Activated naive CD8-positive, alpha-beta T cell treated with anti-CD3 and anti-CD28 coated beads, Interleukin-2, amount 50 U/mL, for 24 hours (primary cell): ENCODE measurements at regions not wholly inside any gene's neighbourhood (a gene's known extent, or its start where the extent isn't known, plus 50 kb on each side); places are given as distances from the start of the nearest gene placed in this dataset.
"Not testable (repeated sequence)": the region's sequence is repeated elsewhere in the genome, so short reads cannot be mapped to it uniquely, and the experiment has no call there.

Experiments used
- ATAC-seq: fragments of 150-1000 bp; cut with Tn5 transposase; one replicate; pipeline ENCODE4 v1.10.0; 2021
- DNase-seq: peaks from one replicate; pipeline ENCODE4 v3.0.0; 2021
- H3K27ac Mint-ChIP-seq: one replicate; pipeline ENCODE4 v1.8.0; 2021; ENCODE audit warnings: mild to moderate bottlenecking, mixed read lengths
- H3K27me3 Mint-ChIP-seq: one replicate; pipeline ENCODE4 v1.8.0; 2021; ENCODE audit warnings: mixed read lengths
- H3K36me3 Mint-ChIP-seq: one replicate; pipeline ENCODE4 v1.8.0; 2021; ENCODE audit warnings: low read depth, mixed read lengths
- H3K4me1 Mint-ChIP-seq: one replicate; pipeline ENCODE4 v1.8.0; 2021; ENCODE audit warnings: mixed read lengths
- H3K4me3 Mint-ChIP-seq: one replicate; pipeline ENCODE4 v1.8.0; 2021; ENCODE audit warnings: mild to moderate bottlenecking, moderate library complexity, mixed read lengths
- H3K9me3 Mint-ChIP-seq: one replicate; pipeline ENCODE4 v1.8.0; 2021; ENCODE audit warnings: mixed read lengths

- H3K4me3 Mint-ChIP-seq: no peak overlapping the region
- H3K36me3 Mint-ChIP-seq: no peaks in the 10 kb centered on the region
- peaks cover 43% of the 10 kb centered on the region for H3K27me3 Mint-ChIP-seq
- no peak for DNase-seq
- H3K9me3 Mint-ChIP-seq: peaks cover 13% of the 10 kb centered on the region
- ATAC-seq: no peak
- no peaks in the 10 kb centered on the region for H3K4me1 Mint-ChIP-seq
- no peak overlapping the region for H3K27ac Mint-ChIP-seq
Observed at GRCh38 chr1:30589083-30589482, 134.3 kb downstream of the MATN1 start.

GRCh38 chr1:30588311-30589073 lies 134.9 kb downstream of the MATN1 start:
- peaks cover 17% of the 10 kb centered on the region for H3K9me3 Mint-ChIP-seq
- DNase-seq: no peak
- H3K4me3 Mint-ChIP-seq: no peak overlapping the region
- H3K27ac Mint-ChIP-seq: no peak overlapping the region
- peaks cover 39% of the 10 kb centered on the region for H3K27me3 Mint-ChIP-seq
- H3K36me3 Mint-ChIP-seq: no peaks in the 10 kb centered on the region
- ATAC-seq: no peak
- no peaks in the 10 kb centered on the region for H3K4me1 Mint-ChIP-seq

GRCh38 chr1:30586671-30587070 lies 136.7 kb downstream of the MATN1 start:
- no peaks in the 10 kb centered on the region for H3K4me1 Mint-ChIP-seq
- no peaks in the 10 kb centered on the region for H3K36me3 Mint-ChIP-seq
- H3K4me3 Mint-ChIP-seq: no peak overlapping the region
- H3K9me3 Mint-ChIP-seq: peaks cover 14% of the 10 kb centered on the region
- peaks cover 29% of the 10 kb centered on the region for H3K27me3 Mint-ChIP-seq
- no peak for DNase-seq
- no peak for ATAC-seq
- no peak overlapping the region for H3K27ac Mint-ChIP-seq

GRCh38 chr1:30579580-30579979 lies 143.8 kb downstream of the MATN1 start:
- Mint-ChIP-seq H3K36me3 (no peaks in the 10 kb centered on the region), H3K27me3 (peaks cover 13% of the 10 kb centered on the region)
- ATAC-seq: no peak

DNA sequence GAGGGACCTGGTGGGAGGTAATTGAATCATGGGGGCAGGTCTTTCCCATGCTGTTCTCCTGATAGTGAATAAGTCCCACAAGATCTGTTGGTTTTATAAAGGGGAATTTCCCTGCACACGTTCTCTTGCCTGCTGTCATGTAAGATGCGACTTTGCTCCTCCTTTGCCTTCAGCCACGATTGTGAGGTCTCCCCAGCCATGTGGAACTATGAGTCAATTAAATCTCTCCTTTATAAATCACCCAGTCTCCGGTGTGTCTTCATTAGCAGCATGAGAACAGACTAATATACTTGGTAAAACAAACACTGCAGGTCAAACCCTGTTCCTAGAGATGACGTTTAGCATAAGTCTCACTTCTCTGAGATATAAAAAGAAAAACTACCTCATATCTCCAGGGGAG lies 148.3 kb downstream of the MATN1 start:
- Mint-ChIP-seq H3K4me1 (no peaks in the 10 kb centered on the region), H3K9me3 (no peaks in the 10 kb centered on the region), H3K27ac (no peak overlapping the region), H3K27me3 (peaks cover 11% of the 10 kb centered on the region), H3K36me3 (no peaks in the 10 kb centered on the region), H3K4me3 (no peak overlapping the region)
- DNase-seq (no peak), ATAC-seq (no peak)

More at GRCh38 chr1:30579580-30579979, 143.8 kb downstream of the MATN1 start:
- no peak for DNase-seq
- Mint-ChIP-seq H3K9me3 (peaks cover 14% of the 10 kb centered on the region), H3K4me1 (no peaks in the 10 kb centered on the region), H3K27ac (no peak overlapping the region), H3K4me3 (no peak overlapping the region)

- ATAC-seq (no peak), DNase-seq (no peak)
- H3K27me3 Mint-ChIP-seq: peaks cover 11% of the 10 kb centered on the region
- H3K4me3 Mint-ChIP-seq: no peak overlapping the region
- no peaks in the 10 kb centered on the region for H3K4me1 Mint-ChIP-seq
- H3K36me3 Mint-ChIP-seq: no peaks in the 10 kb centered on the region
- no peaks in the 10 kb centered on the region for H3K9me3 Mint-ChIP-seq
- no peak overlapping the region for H3K27ac Mint-ChIP-seq
Observed at GRCh38 chr1:30572192-30572591, 151.2 kb downstream of the MATN1 start.

- DNase-seq (no peak), ATAC-seq (no peak)
- H3K27ac Mint-ChIP-seq: no peak overlapping the region
- H3K4me1 Mint-ChIP-seq: no peaks in the 10 kb centered on the region
- H3K36me3 Mint-ChIP-seq: no peaks in the 10 kb centered on the region
- no peak overlapping the region for H3K4me3 Mint-ChIP-seq
- no peaks in the 10 kb centered on the region for H3K9me3 Mint-ChIP-seq
- peaks cover 11% of the 10 kb centered on the region for H3K27me3 Mint-ChIP-seq
Observed at GRCh38 chr1:30571380-30571779, 152.0 kb downstream of the MATN1 start.

GRCh38 chr1:30569384-30569783 lies 154.0 kb downstream of the MATN1 start:
- Mint-ChIP-seq H3K36me3 (no peaks in the 10 kb centered on the region), H3K4me1 (no peaks in the 10 kb centered on the region), H3K27me3 (peaks cover 3% of the 10 kb centered on the region), H3K4me3 (no peak overlapping the region), H3K9me3 (peaks cover 4% of the 10 kb centered on the region), H3K27ac (no peak overlapping the region)
- ATAC-seq (no peak), DNase-seq (no peak)

- H3K4me3 Mint-ChIP-seq: no peak overlapping the region
Observed at GRCh38 chr1:30562559-30562958, 160.8 kb downstream of the MATN1 start.

GRCh38 chr1:30551603-30552002 lies 171.8 kb downstream of the MATN1 start:
- H3K4me1 Mint-ChIP-seq: no peaks in the 10 kb centered on the region
- H3K9me3 Mint-ChIP-seq: no peaks in the 10 kb centered on the region
- DNase-seq (no peak), ATAC-seq (no peak)
- H3K27ac Mint-ChIP-seq: no peak overlapping the region
- no peaks in the 10 kb centered on the region for H3K36me3 Mint-ChIP-seq
- peaks cover 9% of the 10 kb centered on the region for H3K27me3 Mint-ChIP-seq
- H3K4me3 Mint-ChIP-seq: no peak overlapping the region

More at GRCh38 chr1:30562559-30562958, 160.8 kb downstream of the MATN1 start:
- Mint-ChIP-seq H3K36me3 (peaks cover 2% of the 10 kb centered on the region), H3K27ac (no peak overlapping the region), H3K27me3 (peaks cover 4% of the 10 kb centered on the region), H3K4me1 (no peaks in the 10 kb centered on the region), H3K9me3 (peaks cover 38% of the 10 kb centered on the region)
- ATAC-seq (no peak), DNase-seq (no peak)

DNA sequence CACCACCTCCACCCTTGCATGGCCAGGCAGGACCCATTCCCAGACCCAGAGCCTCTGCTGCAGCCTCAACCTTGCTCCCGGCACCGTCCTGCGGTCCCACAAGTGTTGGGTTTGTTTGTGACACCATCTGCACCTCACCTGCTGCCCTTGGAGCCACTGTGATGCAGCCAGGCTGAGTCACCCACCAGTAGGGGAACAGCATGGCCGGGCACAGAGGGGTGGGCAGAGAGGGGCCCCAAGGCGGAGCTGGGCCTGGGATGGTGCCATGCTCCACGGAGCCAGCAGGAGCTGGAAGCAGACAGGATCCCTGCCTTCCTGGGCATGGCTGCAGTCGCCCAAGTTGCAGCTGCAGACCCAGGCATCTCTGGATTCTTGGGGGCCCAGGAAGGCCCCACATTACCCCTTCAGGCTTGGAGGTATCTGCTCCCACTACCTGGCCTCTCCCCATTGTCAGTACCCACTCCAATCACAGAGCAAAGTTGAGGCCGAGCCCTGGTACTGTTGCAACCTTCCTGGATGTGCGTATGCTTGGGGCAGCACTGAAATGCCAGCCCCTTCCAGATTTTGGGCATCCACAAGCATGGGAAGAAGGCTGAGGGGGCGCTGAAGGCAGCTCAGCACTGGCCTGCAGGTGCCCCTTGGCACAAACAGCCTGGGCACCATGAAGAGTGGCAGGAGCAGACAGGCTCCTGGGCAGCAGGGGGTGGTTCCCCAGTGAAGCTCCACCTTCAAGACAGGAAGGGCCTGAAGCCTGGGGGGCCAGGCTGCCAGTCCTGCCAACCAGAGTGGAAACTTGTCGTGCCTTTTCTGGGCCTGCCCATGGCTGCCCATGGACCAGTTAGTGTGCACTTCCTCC lies 172.8 kb downstream of the MATN1 start:
- no peak overlapping the region for H3K27ac Mint-ChIP-seq
- no peak for DNase-seq
- peaks cover 13% of the 10 kb centered on the region for H3K27me3 Mint-ChIP-seq
- H3K9me3 Mint-ChIP-seq: no peaks in the 10 kb centered on the region
- H3K36me3 Mint-ChIP-seq: no peaks in the 10 kb centered on the region
- ATAC-seq: no peak
- H3K4me3 Mint-ChIP-seq: no peak overlapping the region
- H3K4me1 Mint-ChIP-seq: no peaks in the 10 kb centered on the region

- not testable (repeated sequence) for H3K9me3 Mint-ChIP-seq, ATAC-seq, H3K27me3 Mint-ChIP-seq, H3K36me3 Mint-ChIP-seq, H3K4me3 Mint-ChIP-seq, DNase-seq, H3K27ac Mint-ChIP-seq, H3K4me1 Mint-ChIP-seq
Observed at GRCh38 chr1:30549872-30550271, 173.5 kb downstream of the MATN1 start.

DNA sequence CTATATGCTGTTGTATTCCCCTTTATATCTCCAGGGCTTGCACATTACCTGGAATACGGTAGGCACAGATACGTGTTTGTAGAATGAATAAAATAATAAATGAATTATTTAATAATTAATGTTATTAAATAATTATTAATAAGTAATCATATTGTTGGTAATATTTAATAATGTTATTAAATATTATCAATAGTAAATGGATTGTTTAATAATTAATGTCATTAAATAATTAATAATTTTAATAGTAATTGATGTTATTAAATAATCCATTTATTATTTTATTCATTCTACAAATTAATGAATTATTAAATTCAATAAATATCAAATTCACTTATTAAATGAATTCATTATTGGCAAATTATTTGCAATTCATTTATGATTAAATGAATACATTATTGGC lies 175.1 kb downstream of the MATN1 start:
- no peak for ATAC-seq
- Mint-ChIP-seq H3K4me1 (no peaks in the 10 kb centered on the region), H3K27ac (no peak overlapping the region), H3K9me3 (no peaks in the 10 kb centered on the region), H3K36me3 (no peaks in the 10 kb centered on the region), H3K27me3 (peaks cover 8% of the 10 kb centered on the region), H3K4me3 (no peak overlapping the region)
- DNase-seq: no peak

DNA sequence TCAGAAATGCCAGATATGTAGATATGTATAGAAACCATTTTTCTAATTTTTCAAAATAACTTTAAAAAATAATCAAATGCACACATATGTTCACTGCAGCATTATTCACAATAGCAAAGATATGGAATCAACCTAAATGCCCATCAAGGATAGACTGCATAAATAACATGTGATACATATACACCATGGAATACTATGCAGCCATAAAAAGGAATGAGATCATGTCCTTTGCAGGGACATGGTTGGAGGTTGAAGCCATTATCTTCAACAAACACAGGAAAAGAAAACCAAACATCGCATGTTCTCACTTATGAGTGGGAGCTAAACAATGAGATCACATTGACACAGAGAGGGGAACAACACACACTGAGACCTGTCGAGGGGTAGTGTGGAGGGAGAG lies 176.1 kb downstream of the MATN1 start:
- not testable (repeated sequence) for H3K27me3 Mint-ChIP-seq, H3K4me3 Mint-ChIP-seq, DNase-seq, H3K9me3 Mint-ChIP-seq, H3K27ac Mint-ChIP-seq, H3K4me1 Mint-ChIP-seq, H3K36me3 Mint-ChIP-seq, ATAC-seq

DNA sequence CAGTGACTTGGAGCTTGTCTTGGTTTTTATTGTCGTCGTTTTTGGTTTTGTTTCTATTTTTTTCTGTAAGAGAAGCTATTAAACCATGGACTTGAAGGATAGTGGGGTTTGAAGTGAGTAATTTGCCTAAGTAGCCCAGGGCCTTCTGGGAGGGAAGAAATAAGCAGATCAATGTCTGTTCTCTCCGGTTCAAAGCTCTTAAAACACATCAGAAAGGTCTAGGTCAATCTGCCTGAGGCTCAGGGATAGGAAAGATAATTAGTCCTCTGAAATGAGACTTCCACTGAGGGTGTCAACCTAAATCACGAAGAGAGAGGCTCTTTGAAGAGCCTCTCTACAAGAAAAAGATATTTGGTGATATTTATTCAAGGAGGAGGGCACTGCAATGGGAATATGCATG lies 178.0 kb downstream of the MATN1 start:
- H3K27me3 Mint-ChIP-seq: peaks cover 8% of the 10 kb centered on the region
- H3K36me3 Mint-ChIP-seq: no peaks in the 10 kb centered on the region
- DNase-seq: no peak
- H3K9me3 Mint-ChIP-seq: no peaks in the 10 kb centered on the region
- no peak for ATAC-seq
- H3K4me3 Mint-ChIP-seq: no peak overlapping the region
- no peak overlapping the region for H3K27ac Mint-ChIP-seq
- no peaks in the 10 kb centered on the region for H3K4me1 Mint-ChIP-seq
